HG02798 (cell line): ENCODE measurements at regions not wholly inside any gene's neighbourhood (a gene's known extent, or its start where the extent isn't known, plus 50 kb on each side); places are given as distances from the start of the nearest gene placed in this dataset.

ENCODE experiments used
- ATAC-seq: cut with Tn5 transposase; IDR thresholded peaks from one replicate; pipeline ENCODE4 v1.9.1; 2021; ENCODE audit warnings: mild to moderate bottlenecking; ENCODE audit not compliant: unreplicated experiment, poor library complexity

GRCh38 chr4:136637071-136637777 is 895.1 kb downstream of the PCDH18 start:
- no peak for ATAC-seq

DNA sequence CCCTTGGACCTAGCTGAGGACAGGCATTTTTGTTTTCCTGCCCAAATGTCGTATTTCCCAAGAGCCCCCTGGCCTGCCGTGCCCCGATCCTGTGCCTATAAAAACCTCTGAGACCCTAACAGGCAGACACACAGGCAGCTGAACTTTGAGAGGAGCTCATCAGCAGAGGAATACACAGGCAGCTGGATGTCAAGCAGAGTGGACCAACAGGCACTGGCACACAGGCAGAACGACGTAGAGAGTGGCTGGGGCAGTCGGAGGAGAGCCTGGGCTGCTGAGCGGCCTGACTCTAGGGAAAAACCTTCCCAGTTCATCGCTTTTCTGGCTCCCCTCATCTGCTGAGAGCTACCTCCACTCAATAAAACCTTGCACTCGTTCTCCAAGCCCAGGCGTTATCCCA is 896.1 kb downstream of the PCDH18 start:
- no peak for ATAC-seq

- ATAC-seq = no peak
Measured at GRCh38 chr4:136634121-136634520, 898.2 kb downstream of the PCDH18 start.

DNA sequence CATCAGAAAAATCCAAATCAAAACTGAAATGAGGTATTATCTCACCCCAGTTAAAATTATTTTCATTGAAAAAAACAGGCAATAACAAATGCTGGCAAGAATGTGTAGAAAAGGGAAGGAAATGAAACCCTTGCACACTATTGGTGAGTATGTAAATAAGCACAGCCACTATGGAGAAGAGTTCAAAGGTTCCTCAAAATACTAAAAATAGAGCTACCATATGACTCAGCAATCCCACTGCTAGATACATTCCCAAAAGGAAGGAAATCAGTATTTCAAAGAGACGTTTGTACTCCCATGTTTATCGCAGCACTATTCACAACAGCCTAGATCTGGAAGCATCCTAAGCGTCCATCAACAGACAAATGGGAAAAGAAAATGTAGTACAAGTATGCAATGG is 932.4 kb downstream of the PCDH18 start:
- ATAC-seq = no peak

GRCh38 chr4:136590440-136590839 is 941.9 kb downstream of the PCDH18 start:
- ATAC-seq = no peak

- ATAC-seq = no peak
Measured at GRCh38 chr4:136583567-136583966, 948.7 kb downstream of the PCDH18 start.

GRCh38 chr4:136581119-136581518 is 951.2 kb downstream of the PCDH18 start:
- ATAC-seq = peak; percentile 56

DNA sequence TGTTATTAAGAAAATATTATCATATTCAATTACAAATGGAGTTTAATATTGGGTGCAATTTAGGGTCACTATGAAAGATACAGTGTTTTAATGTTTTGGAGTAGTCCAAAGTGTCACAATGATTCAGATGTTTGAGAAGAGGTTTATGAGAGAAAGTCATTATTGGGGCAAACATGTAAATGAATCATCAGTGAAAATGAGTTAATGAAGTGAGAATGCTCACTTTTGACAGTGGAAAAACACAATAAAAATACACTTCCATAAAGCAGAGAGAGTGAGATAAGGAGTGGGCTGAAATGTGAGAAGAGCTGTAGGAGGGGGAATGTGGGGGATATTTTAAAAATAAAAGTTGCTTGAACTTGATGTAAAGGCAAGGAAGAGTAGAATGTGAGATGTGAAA is 957.1 kb downstream of the PCDH18 start:
- no peak for ATAC-seq

GRCh38 chr4:136573460-136573859 is 958.8 kb downstream of the PCDH18 start:
- no peak for ATAC-seq

- no peak for ATAC-seq
Measured at GRCh38 chr4:136571315-136571714, 961.0 kb downstream of the PCDH18 start.

- ATAC-seq = no peak
Measured at GRCh38 chr4:136562834-136563233, 969.5 kb downstream of the PCDH18 start.

- ATAC-seq = no peak
Measured at GRCh38 chr4:136558940-136559494, 973.3 kb downstream of the PCDH18 start.

DNA sequence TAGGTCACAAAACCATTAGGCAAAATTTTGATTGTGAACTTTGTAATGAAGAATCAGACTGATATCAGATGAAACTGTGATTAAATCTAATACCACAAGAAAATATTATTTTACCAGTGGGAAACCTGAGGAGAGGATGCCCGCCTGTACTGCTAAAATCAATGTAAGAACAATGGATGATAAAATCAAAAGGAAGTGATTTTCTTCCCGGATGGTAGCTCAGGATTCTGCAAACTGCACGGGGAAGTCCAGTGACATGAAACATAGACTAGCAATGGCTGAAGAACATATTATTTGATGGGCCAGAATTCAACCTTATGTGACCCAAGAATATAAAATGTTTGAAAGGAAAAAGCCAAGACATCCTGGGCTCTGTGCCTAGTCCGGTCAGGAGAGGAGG is 974.9 kb downstream of the PCDH18 start:
- ATAC-seq = no peak

DNA sequence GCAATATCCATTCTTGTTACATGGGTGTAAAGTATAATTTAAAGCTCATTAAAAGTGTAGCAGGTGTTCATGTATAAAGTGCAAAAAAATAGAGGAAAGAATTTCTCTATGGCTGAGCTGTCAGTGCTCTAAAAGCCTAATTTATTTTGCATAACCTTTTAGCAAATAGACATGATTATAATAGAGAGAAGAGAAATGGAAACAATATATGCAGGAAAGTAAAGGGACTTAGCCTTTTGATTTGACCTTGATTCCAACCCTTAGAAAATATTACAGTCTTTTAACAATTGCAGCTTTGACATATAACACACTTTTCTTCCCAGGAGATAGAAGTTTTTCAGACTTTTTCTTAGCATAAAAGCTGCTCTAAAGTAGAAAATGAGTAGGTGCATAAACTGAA is 978.3 kb downstream of the PCDH18 start:
- ATAC-seq = no peak

DNA sequence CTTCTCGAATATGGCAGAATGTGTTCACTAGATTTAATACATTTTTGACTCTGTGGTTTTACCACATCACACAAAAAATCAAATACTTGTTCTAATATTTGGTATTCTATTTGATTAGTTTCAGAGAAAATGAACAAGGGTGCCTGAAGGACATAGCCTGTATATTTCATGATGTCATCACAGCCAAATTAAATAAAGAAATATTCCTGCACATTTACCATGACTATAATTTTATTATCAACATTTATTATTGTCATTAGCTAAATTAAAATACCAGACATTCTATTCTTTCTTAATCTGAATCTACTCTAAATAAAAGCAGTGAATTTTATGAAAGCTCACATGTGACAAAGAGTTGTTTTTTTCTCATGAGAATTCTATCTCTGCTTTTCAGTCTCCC is 980.5 kb downstream of the PCDH18 start:
- no peak for ATAC-seq

- no peak for ATAC-seq
Measured at GRCh38 chr4:136540747-136541146, 991.5 kb downstream of the PCDH18 start.

- ATAC-seq = no peak
Measured at GRCh38 chr4:136528131-136528530, 1004.2 kb downstream of the PCDH18 start.

DNA sequence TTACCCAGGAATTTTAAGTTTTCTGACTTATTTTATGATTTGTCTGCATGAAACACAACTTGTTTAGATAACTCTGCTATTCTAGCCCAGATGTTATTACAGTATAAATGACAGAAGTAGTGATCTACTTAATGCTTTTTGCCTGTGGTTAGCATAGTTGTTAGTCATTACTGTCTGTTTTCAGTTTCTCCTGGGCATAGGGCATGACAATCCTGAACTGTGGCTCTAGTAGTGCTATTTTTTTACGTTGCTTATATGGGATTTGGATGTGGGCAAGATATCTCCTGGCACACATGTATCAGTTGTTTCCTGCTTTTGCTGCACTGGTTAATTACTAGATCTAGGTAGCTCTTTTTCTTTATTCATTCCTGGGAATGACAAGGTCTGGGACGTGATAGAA is 1005.8 kb downstream of the PCDH18 start:
- ATAC-seq = no peak

DNA sequence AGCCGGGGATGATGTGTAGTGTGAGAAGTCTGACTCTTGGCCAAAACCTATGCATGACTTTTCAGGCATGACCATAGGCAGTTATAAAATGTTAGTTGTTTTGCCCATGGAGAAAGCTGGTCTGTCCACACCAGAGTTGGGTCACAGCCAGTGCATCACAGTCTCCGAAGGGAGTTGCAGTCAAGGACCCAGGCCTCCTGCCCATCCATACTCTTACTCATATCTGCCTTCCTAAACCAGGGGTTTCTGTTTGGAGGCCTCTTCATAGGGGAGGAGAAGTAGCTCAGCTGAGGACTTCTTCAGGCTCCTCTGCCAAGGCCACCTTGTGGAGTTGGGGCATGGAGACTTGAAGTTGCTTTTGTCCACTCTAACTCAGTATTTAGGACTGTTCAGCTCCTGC is 1008.3 kb downstream of the PCDH18 start:
- no peak for ATAC-seq

DNA sequence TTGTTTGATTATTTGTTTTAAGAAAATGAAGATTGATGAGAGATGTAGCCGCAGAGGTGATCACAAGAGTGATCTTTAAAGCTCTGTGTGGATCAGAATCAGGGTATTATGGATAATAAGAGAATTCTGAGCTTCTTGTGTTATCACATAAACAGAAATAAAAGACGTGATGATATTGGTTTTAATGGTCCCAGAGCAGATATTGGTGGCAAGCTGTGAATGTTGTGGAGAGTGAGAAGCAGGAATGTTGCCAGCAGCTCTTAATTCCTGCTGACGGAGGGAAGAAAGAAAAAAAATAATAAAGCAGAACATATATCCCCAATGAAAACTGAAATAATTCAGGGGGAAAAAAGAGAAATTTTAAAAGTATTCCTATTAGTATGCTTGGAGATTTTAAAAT is 1015.9 kb downstream of the PCDH18 start:
- ATAC-seq = no peak

DNA sequence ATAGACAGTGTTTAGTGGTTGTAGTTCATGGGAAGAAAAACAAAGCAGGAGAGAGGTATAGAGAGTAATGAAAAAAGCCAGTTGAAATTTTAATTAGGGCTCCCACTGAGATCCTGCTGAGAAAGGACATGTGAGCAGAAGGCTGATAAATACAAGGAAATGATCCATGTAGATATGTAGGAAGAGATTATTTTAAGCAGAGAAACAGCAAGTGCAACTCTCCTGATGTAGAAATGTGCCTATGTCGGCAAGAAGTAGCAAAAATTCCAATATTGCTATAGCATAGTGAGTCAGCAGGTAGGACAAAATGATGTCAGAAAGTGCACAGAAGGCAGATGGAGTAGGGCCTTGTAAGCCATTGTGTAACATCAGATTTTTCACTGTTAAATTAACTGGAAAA is 1027.3 kb downstream of the PCDH18 start:
- ATAC-seq = no peak

- ATAC-seq = no peak
Measured at GRCh38 chr4:136495851-136496250, 1036.4 kb downstream of the PCDH18 start.
